NCI-H2081 (cell line): ENCODE measurements at regions not wholly inside any gene's neighbourhood (a gene's known extent, or its start where the extent isn't known, plus 50 kb on each side); places are given as distances from the start of the nearest gene placed in this dataset.
"Not testable (repeated sequence)": the region's sequence is repeated elsewhere in the genome, so short reads cannot be mapped to it uniquely, and the experiment has no call there.

Experiments
- DNase-seq, 2 experiments: peaks; one replicate each; lab custom pipeline; 2025; lab: John Stamatoyannopoulos, UW

- DNase-seq = not testable (repeated sequence)
Measured at GRCh38 chr16:29234536-29235275, 171.8 kb downstream of the NPIPB11 start.

- DNase-seq = not testable (repeated sequence)
Measured at GRCh38 chr16:29233705-29234404, 172.7 kb downstream of the NPIPB11 start.

GRCh38 chr16:29232811-29233704, 173.5 kb downstream of the NPIPB11 start:
- DNase-seq = no peak

- DNase-seq = not testable (repeated sequence)
Measured at GRCh38 chr16:29232160-29232705, 174.3 kb downstream of the NPIPB11 start.

- no peak for DNase-seq
Measured at GRCh38 chr16:29231244-29231643, 175.3 kb downstream of the NPIPB11 start.

GRCh38 chr16:29230671-29231096, 175.8 kb downstream of the NPIPB11 start:
- no peak for DNase-seq

DNA sequence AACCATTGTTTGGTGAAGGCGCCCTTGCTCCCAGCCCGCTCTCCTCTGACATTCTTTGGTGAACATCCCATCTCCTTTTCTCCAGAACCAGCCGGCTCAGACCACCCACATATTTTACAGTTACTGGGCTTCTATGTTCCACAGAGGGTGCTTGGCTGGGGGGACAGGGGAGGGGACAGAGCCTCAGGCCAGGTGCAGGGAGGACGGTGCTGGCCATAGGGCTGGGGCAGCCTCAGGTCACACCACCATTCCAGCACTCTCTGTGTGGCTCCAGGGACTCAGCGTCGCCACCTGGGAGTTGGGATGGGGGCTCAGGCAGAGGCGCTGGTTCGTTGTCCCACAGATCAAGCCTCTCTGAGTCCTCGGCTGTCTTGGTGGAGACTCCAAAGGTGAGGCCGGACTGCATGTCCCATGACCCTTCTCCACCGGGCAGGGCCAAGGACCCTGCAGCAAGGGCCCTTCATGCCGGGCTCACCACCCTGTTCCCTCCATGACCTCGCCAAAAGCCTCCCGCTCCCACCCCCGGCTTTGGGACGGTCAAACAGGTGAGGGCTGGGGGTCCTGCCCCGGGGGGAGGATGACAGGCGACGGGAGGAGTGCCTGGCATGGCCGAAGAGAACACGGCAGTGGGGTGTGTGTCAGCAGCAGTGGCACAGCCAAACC, 176.4 kb downstream of the NPIPB11 start:
- not testable (repeated sequence) for DNase-seq

DNA sequence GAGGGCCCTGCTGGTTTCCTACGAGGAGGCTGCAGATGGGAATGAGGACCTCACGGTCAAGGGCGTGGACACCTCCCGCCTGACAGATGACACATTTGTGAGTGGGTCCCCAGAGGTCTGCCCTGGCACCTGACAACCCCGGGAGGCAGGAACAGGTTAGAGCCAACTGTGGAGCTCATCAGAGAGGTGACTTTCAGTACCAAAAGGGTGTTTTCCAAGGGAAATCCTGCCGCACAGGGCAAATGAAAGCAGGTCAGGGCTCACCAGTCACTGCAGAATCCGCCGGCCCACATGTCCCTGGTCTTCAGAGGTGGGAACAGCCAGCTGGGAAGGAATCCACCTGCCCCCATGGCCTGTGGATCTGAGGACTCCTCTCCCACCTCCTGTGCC, 176.9 kb downstream of the NPIPB11 start:
- not testable (repeated sequence) for DNase-seq

DNA sequence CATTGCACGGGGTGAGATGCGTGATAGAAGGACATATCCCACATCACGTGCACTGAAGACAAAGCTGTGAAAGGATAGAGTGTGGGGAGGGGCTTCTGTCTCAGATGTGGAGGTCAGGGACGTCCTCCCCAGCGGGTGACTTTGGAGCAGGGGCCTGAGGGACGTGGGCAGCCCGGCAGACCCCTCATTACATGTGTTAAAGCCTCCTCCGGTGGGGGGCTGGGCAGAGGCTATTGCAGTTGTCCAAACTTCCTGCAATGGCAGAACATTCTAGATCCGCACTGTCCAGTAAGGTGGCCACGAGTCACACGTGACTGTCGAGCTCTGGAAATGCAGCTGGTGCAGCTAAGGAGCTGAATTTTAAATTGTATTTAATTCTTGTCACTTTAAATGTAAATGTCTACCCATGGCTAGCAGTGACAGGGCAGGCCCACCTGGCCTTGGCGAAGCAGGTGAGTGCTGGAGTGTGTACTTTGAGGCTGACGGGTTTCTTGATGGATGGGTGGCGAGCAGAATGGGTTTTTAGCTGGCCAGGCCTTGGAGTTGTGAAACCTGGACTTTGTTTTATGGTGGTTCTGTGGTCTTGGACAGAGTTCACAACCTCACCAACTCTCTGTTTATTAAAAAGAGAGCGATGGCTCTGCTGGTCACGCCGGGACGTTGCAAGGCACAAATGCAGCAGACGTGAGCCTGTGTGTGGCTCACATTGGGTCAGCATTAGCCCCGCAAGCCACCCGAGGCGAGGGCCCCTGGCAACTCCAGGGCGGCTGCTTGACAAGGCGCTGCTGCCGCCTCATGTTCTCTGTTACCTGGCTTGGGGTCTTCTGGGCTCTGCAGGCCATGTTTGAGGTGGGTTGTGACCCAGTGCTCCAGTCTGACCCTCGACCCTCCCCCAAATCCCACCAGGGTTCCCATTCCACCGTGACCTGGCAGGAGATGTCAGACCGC, 177.6 kb downstream of the NPIPB11 start:
- not testable (repeated sequence) for DNase-seq

DNA sequence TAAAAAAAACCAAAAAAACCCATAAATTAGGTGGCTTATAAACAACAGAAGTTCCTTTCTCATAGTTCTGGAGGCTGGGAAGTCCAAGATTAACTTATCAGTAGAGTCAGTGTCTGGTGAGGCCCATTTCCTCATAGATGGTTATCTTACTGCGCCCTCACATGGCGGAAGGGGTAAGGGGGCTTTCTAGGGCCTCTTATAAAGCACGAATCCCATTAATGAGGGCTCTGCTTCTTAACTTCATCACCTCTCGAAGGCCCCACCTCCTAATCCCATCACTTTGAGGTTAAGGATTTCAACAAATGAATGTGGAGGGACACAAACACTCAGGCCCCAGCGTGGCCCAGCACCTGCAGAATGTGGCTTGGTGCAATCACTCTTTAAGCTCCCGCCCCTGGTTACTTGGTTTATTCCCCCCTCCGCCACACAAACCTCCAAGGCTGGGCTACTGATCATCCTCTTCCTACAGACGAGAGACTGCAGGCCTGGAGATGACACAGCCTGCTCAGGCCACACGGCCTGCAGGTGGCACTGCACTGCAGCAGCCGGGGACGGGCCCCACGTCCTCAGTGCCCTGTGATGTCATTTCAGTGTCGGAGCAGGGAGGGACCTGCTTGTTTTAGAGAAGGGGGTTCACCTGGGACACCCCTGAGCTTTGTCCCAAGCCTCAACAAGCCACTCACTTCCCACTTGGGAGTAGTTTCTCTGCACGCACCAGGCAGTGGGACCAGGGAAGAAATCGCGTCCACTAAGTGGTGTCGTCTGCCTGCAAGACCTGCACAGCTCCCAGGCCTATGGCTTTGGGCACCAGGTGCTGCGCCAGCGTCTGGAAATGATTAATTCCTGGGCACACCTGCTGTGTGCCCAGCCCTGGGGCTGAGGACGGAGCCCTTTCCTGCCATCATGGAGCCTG, 178.5 kb downstream of the NPIPB11 start:
- DNase-seq = peak; percentile 5 to 8

DNA sequence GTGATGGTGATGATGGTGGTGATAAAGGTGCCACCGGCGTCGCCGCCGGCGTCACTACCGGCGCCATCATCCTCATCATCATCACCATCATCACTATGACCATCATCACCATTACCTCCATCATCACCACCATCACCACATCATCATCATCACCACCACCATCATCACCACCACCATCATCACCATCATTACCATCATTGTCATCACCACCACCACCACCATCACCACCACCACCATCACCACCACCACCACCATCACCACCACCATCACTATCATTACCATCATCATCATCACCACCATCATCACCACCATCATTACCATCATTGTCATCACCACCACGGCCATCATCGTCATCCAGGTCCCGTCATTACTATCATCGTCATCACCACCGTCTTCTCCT, 179.7 kb downstream of the NPIPB11 start:
- no peak for DNase-seq

DNA sequence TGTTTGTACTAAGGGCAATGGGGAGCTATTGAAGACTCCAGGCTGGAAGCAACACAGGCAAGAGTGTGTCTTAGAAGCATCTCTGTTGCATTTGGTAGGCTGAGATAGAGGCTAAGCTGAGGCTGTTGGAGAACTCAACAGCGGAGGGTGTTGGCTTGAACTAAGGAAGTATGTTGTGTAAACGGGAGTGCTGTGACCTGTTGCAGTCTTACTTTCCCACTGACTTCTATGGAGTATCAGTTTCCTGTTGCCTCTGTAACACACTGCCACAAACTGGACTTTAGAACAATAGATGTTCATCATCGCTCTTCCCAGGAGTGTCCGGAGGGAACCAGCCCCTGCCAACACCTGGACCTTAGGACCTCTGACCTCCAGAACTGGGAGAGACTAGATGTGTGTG, 181.8 kb downstream of the NPIPB11 start:
- DNase-seq = not testable (repeated sequence)

GRCh38 chr16:29222615-29223014, 183.9 kb downstream of the NPIPB11 start:
- not testable (repeated sequence) for DNase-seq

- DNase-seq = not testable (repeated sequence)
Measured at GRCh38 chr16:29222008-29222407, 184.5 kb downstream of the NPIPB11 start.

DNA sequence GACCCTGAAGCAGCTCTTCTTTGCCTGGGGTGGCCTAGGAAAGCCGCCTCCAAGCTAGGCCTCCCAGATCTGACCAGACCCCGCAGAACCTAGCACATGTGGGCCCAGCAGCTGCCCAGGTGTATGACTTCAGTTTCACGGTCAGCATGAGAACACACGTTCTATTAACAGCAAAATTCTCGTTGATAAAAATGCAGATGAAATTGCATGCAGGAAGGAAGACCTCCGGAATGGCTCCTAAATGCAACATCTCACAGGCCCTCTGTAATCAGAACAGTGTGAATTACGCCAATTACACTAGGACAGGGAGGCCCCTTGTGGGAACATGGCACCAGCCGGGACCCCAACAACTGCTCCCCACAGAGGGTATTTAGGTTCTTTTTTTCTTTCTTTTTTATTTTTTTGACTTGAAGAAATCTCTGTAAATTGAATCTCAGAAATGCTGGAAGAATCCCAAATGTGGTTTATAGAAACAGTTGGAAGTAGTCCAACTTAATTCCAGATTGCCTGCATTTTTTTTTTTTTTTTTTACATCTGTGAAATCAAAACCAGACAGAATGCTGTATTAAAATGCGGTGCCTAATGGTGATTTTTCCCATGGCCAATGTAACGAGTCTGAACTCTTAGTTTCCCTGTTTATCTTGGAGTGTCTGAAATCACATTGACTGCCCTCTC, 185.1 kb downstream of the NPIPB11 start:
- not testable (repeated sequence) for DNase-seq

- DNase-seq = not testable (repeated sequence)
Measured at GRCh38 chr16:29220647-29221191, 185.8 kb downstream of the NPIPB11 start.

- not testable (repeated sequence) for DNase-seq
Measured at GRCh38 chr16:29219966-29220646, 186.4 kb downstream of the NPIPB11 start.

DNA sequence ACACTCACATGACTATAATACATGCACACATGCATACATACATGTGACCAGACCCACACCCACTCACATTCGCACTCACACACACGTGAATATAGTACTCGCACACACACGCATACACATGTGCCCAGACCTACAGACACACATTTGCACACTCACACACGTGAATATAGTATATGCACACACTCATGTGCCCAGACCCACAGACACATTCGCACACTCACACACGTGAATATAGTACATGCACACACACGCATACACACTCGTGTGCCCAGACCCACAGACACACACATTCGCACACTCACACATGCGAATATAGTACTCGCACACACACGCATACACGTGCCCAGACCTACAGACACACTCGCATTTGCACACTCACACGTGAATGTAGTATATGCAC, 186.9 kb downstream of the NPIPB11 start:
- DNase-seq = not testable (repeated sequence)
